ENCODE measurements at regions not wholly inside any gene's neighbourhood (a gene's known extent, or its start where the extent isn't known, plus 50 kb on each side); places are given as distances from the start of the nearest gene placed in this dataset.

- TF ChIP-seq CTCF (IDR thresholded peaks at IDR 0.05) = no peak
- no peak for TF ChIP-seq EZH2phosphoT487 (IDR thresholded peaks at IDR 0.05; ENCODE audit: borderline replicate concordance, low read depth)
- no peak for TF ChIP-seq EP300 (IDR thresholded peaks at IDR 0.05; ENCODE audit: borderline replicate concordance in 1 of 2, low read depth in 1 of 2, low read length in 1 of 2)
- TF ChIP-seq POLR2AphosphoS5 (IDR thresholded peaks at IDR 0.05; ENCODE audit: low read depth, low read length) = no peak
- TF ChIP-seq FOXM1 (IDR thresholded peaks at IDR 0.05; ENCODE audit: low read depth) = no peak
- TF ChIP-seq SMC3 (IDR thresholded peaks at IDR 0.05; ENCODE audit: low read depth, low read length) = no peak
- no peak for TF ChIP-seq JUND (IDR thresholded peaks at IDR 0.05)
- no peak for TF ChIP-seq FOSL2 (IDR thresholded peaks at IDR 0.05; ENCODE audit: borderline replicate concordance, low read depth)
- no peak for TF ChIP-seq NFIC (IDR thresholded peaks at IDR 0.05; ENCODE audit: borderline replicate concordance)
- TF ChIP-seq PBX3 (IDR thresholded peaks at IDR 0.05) = no peak
- no peak for TF ChIP-seq RAD21 (IDR thresholded peaks at IDR 0.05; ENCODE audit: low read length)
Measured at GRCh38 chr5:96115147-96115807, 153.6 kb upstream of the ELL2 start.

Data from SK-N-SH (cell line).